DOHH2 (cell line): ENCODE measurements at regions not wholly inside any gene's neighbourhood (a gene's known extent, or its start where the extent isn't known, plus 50 kb on each side); places are given as distances from the start of the nearest gene placed in this dataset.

Experiments
- CTCF ChIP-seq: fragments of 200-600 bp; sonication (generic); IDR thresholded peaks from one replicate; pipeline ENCODE4 v1.5.1; 2014; ENCODE audit warnings: antibody characterized with exemption, mild to moderate bottlenecking, low read depth, low read length; ENCODE audit not compliant: poor library complexity, severe bottlenecking
- EZH2phosphoT487 ChIP-seq: fragments of 200-600 bp; sonication (generic); IDR thresholded peaks from 2 replicates; pipeline ENCODE4 v1.6.1; 2017; ENCODE audit warnings: borderline replicate concordance, mild to moderate bottlenecking, antibody characterized with exemption, low read length, moderate library complexity, mixed read lengths

GRCh38 chr5:130805648-130806047 is 359.4 kb downstream of the HINT1 start:
- no peak for TF ChIP-seq CTCF
- no peak for TF ChIP-seq EZH2phosphoT487
